Neuronal stem cell (in vitro differentiated cells): ENCODE measurements at regions not wholly inside any gene's neighbourhood (a gene's known extent, or its start where the extent isn't known, plus 50 kb on each side); places are given as distances from the start of the nearest gene placed in this dataset.

Source experiments
- DNase-seq: peaks from one replicate; pipeline ENCODE4 v3.0.0-alpha.2; 2013; ENCODE audit warnings: low spot score
- H2AFZ ChIP-seq: one replicate; pipeline ENCODE4 v1.6.1; 2013; ENCODE audit warnings: mild to moderate bottlenecking, low read length, inconsistent platforms
- H2AK5ac ChIP-seq: 2 replicates; pipeline ENCODE4 v1.6.1; 2013; ENCODE audit warnings: low read depth, mild to moderate bottlenecking, inconsistent platforms, low read length, moderate library complexity, mixed read lengths
- H2BK120ac ChIP-seq: 2 replicates; pipeline ENCODE4 v1.6.1; 2013; ENCODE audit warnings: low read depth, mild to moderate bottlenecking, inconsistent platforms, low read length, moderate library complexity, mixed read lengths
- H2BK12ac ChIP-seq: one replicate; pipeline ENCODE4 v1.6.1; 2013; ENCODE audit warnings: low read length, inconsistent platforms
- H2BK15ac ChIP-seq: 2 replicates; pipeline ENCODE4 v1.6.1; 2013; ENCODE audit warnings: mild to moderate bottlenecking, low read length, inconsistent platforms, mixed read lengths
- H2BK5ac ChIP-seq: one replicate; pipeline ENCODE4 v1.6.1; 2013; ENCODE audit warnings: inconsistent platforms, mild to moderate bottlenecking, low read length, moderate library complexity
- H3K14ac ChIP-seq: one replicate; pipeline ENCODE4 v1.6.1; 2013; ENCODE audit warnings: low read length, inconsistent platforms
- H3K18ac ChIP-seq: 2 replicates; pipeline ENCODE4 v1.6.1; 2013; ENCODE audit warnings: low read length, inconsistent platforms
- H3K23ac ChIP-seq: 2 replicates; pipeline ENCODE4 v1.6.1; 2013; ENCODE audit warnings: low read depth, mild to moderate bottlenecking, mixed read lengths, low read length, inconsistent platforms; ENCODE audit not compliant: poor library complexity
- H3K27ac ChIP-seq: replicated peaks from 3 replicates; pipeline ENCODE4 v1.5.1; 2013; ENCODE audit warnings: low read length, inconsistent platforms
- H3K27me3 ChIP-seq, 3 experiments: 2 replicates each; pipeline ENCODE4 v1.6.1; 2013; ENCODE audit warnings: low read length in 3 of 3, mild to moderate bottlenecking in 2 of 3, inconsistent platforms in 1 of 3, low read depth in 1 of 3, mixed read lengths in 1 of 3, moderate library complexity in 1 of 3; ENCODE audit not compliant: control insufficient read depth in 3 of 3, insufficient read depth in 3 of 3
- H3K36me3 ChIP-seq, 2 donors: replicated peaks in 1 of 2; 2 replicates each; pipeline ENCODE4 v1.6.1; 2013; ENCODE audit warnings: low read length in 2 of 2; ENCODE audit not compliant: control insufficient read depth in 2 of 2, insufficient read depth in 2 of 2
- H3K4ac ChIP-seq: 2 replicates; pipeline ENCODE4 v1.6.1; 2013; ENCODE audit warnings: inconsistent platforms, mild to moderate bottlenecking, low read length, moderate library complexity
- H3K4me1 ChIP-seq, 2 donors: 1 replicate in 1 of 2; 2 replicates in 1 of 2; pipeline ENCODE4 v1.6.1; 2013; ENCODE audit warnings: low read length in 2 of 2, low read depth in 1 of 2; ENCODE audit not compliant: control insufficient read depth in 2 of 2, insufficient read depth in 1 of 2
- H3K4me2 ChIP-seq: one replicate; pipeline ENCODE4 v1.6.1; 2013; ENCODE audit warnings: mild to moderate bottlenecking, low read length, inconsistent platforms; ENCODE audit not compliant: insufficient read depth, poor library complexity, severe bottlenecking
- H3K4me3 ChIP-seq, 2 donors: 2 replicates each; pipeline ENCODE4 v1.5.1; 2013; ENCODE audit warnings: low read length in 2 of 2, mild to moderate bottlenecking in 2 of 2, inconsistent platforms in 1 of 2, moderate library complexity in 1 of 2
- H3K79me1 ChIP-seq: one replicate; pipeline ENCODE4 v1.6.1; 2013; ENCODE audit warnings: low read depth, mild to moderate bottlenecking, inconsistent platforms, low read length, moderate library complexity
- H3K9ac ChIP-seq: one replicate; pipeline ENCODE4 v1.6.1; 2013; ENCODE audit warnings: mild to moderate bottlenecking, low read depth, low read length, inconsistent platforms; ENCODE audit not compliant: poor library complexity
- H3K9me3 ChIP-seq, 2 donors: replicated peaks in 1 of 2; 2 replicates each; pipeline versions ENCODE3 to v1.6.1; 2013; ENCODE audit warnings: low read length in 2 of 2, mild to moderate bottlenecking in 2 of 2, inconsistent platforms in 1 of 2, low read depth in 1 of 2, mixed read lengths in 1 of 2, moderate library complexity in 1 of 2; ENCODE audit not compliant: control insufficient read depth in 2 of 2, insufficient read depth in 1 of 2
- H4K8ac ChIP-seq: one replicate; pipeline ENCODE4 v1.6.1; 2013; ENCODE audit warnings: low read depth, mild to moderate bottlenecking, inconsistent platforms, low read length, moderate library complexity
- H4K91ac ChIP-seq: one replicate; pipeline ENCODE4 v1.6.1; 2013; ENCODE audit warnings: low read length, low read depth, mild to moderate bottlenecking, inconsistent platforms; ENCODE audit not compliant: poor library complexity
- WGBS, 2 donors: extraction: QIAGEN DNeasy Blood & Tissue Kit; methylation state at CpG; one replicate each; pipeline ENCODE4 v1.1.7; 2013; ENCODE audit warnings: missing lambda C conversion rate in 2 of 2, mixed read lengths in 1 of 2; ENCODE audit not compliant: insufficient read length in 2 of 2, insufficient replicate concordance in 1 of 2; ENCODE audit errors: extremely low coverage in 2 of 2; 5-methylcytosine and 5-hydroxymethylcytosine counted together

GRCh38 chr1:209335178-209335577 is 248.3 kb upstream of the CAMK1G start:
- no peak overlapping the region for H2AK5ac ChIP-seq
- no peaks in the 10 kb centered on the region for H3K4me1 ChIP-seq
- H3K9ac ChIP-seq, result no peak overlapping the region
- H3K36me3 ChIP-seq, result no peaks in the 10 kb centered on the region
- no peaks in the 10 kb centered on the region for H3K9me3 ChIP-seq
- no CpG with 5 or more reads among the region's 2 CpGs for WGBS, 2 donors
- H3K18ac ChIP-seq, result no peak overlapping the region
- no peak overlapping the region for H4K91ac ChIP-seq
- no peaks in the 10 kb centered on the region for H3K79me1 ChIP-seq
- no peak overlapping the region for H3K23ac ChIP-seq
- H3K27ac ChIP-seq, result no peak overlapping the region
- no peak overlapping the region for H2BK5ac ChIP-seq
- no peak overlapping the region for H3K4me2 ChIP-seq
- H3K4ac ChIP-seq, result no peak overlapping the region
- no peak overlapping the region for H3K4me3 ChIP-seq
- H2BK120ac ChIP-seq, result no peak overlapping the region
- H4K8ac ChIP-seq, result no peak overlapping the region
- no peak overlapping the region for H2BK15ac ChIP-seq
- DNase-seq, result peak; percentile 24
- H3K27me3 ChIP-seq, result no peaks in the 10 kb centered on the region
- no peak overlapping the region for H2AFZ ChIP-seq
- no peak overlapping the region for H2BK12ac ChIP-seq
- H3K14ac ChIP-seq, result no peak overlapping the region

- Histone ChIP-seq H3K14ac (no peak overlapping the region), H3K4me1 (no peaks in the 10 kb centered on the region), H3K79me1 (no peaks in the 10 kb centered on the region), H2AFZ (no peak overlapping the region), H3K9ac (no peak overlapping the region), H3K27ac (no peak overlapping the region), H2BK15ac (no peak overlapping the region), H3K9me3 (no peaks in the 10 kb centered on the region), H2BK5ac (no peak overlapping the region), H4K8ac (no peak overlapping the region), H3K4me2 (no peak overlapping the region), H4K91ac (no peak overlapping the region), H2BK120ac (no peak overlapping the region), H3K27me3 (no peaks in the 10 kb centered on the region), H3K18ac (no peak overlapping the region), H2BK12ac (no peak overlapping the region), H2AK5ac (no peak overlapping the region), H3K4me3 (no peak overlapping the region), H3K36me3 (no peaks in the 10 kb centered on the region), H3K4ac (no peak overlapping the region), H3K23ac (no peak overlapping the region)
- WGBS, 2 donors, result no CpG with 5 or more reads among the region's 4 CpGs
- DNase-seq, result no peak
These were observed 242.4 kb upstream of the CAMK1G start for GRCh38 chr1:209341146-209341545.

DNA sequence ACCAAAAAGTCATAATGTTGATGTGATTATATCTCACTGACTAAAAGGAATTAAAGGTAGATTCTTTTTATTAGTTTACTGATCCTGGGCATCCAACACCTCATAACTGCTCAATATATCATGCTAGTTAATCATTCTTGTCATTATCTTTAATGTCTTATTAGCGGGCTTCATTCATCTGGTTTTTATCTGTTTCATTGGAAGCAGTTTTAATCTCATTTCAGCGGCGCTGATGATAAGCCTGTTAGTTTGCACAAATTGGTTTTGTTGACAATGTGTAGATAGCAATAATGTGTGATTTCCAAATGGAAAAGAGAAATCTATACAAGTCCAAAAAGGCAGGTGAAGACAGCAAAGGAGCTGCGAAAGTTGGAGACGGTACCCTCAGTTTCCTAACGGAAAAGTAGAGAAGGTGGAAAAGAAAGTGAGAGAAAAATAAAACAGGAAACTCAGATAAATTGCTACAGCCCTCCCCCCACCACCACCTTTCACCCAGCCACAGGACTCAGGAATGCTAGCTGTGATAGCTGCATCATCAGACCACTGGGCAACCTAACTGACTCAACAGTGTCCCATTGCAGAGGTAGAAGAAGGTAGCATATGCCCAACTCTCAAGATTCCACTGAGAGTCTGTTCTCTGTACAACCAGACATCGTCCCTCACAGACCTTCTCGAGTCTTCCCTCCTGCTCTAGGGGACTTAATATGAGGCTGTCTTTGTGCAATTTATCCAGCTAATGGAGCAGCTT is 241.7 kb upstream of the CAMK1G start:
- H2BK5ac ChIP-seq, result no peak overlapping the region
- H3K4ac ChIP-seq, result no peak overlapping the region
- no peak overlapping the region for H2AFZ ChIP-seq
- H3K36me3 ChIP-seq, result no peaks in the 10 kb centered on the region
- DNase-seq, result no peak
- no peak overlapping the region for H4K8ac ChIP-seq
- H2BK120ac ChIP-seq, result no peak overlapping the region
- H3K4me1 ChIP-seq, result no peaks in the 10 kb centered on the region
- no peak overlapping the region for H2BK15ac ChIP-seq
- H3K23ac ChIP-seq, result no peak overlapping the region
- H3K9me3 ChIP-seq, result no peaks in the 10 kb centered on the region
- H3K4me2 ChIP-seq, result no peak overlapping the region
- no peak overlapping the region for H4K91ac ChIP-seq
- H3K18ac ChIP-seq, result no peak overlapping the region
- no peak overlapping the region for H3K27ac ChIP-seq
- H2BK12ac ChIP-seq, result no peak overlapping the region
- WGBS, 2 donors, result no CpG with 5 or more reads among the region's 8 CpGs
- H2AK5ac ChIP-seq, result no peak overlapping the region
- H3K79me1 ChIP-seq, result no peaks in the 10 kb centered on the region
- H3K9ac ChIP-seq, result no peak overlapping the region
- no peak overlapping the region for H3K14ac ChIP-seq
- no peak overlapping the region for H3K4me3 ChIP-seq
- H3K27me3 ChIP-seq, result no peaks in the 10 kb centered on the region

DNA sequence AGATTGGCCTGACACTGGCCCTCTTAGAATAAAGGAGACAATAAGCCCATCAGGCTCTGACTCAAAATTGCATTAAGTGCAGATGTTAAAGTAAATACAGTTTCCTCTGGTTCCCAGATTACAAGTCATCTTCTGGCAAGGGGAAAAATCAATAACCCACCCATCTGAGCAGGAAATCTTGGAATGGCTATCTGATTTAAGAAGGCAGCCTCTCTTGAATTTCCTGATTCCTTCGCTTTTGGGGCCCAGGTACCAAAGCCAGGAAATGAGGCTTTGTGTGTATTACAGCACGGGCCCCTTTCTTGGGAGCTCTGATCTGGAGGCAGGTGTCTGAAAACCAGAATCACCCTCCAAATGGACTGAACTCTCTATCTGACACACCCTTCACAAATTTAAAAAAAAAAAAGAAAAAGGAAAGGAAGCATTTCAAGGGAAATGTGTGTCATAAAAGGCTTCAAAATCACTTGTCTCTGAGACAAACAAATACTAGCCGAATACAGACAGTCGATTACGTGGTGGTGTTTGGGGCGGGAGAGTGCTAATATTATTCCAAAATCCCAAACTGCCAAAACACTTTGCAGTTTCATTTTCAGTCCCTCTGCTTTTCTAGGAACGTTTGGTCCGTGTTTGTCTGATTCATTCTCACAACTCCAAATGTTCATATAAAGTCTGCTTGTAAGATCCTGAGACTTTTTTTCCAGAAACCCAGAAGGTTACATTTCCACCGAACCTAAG is 240.9 kb upstream of the CAMK1G start:
- Histone ChIP-seq H2BK12ac (no peak overlapping the region), H4K8ac (no peak overlapping the region), H3K27ac (no peak overlapping the region), H3K27me3 (no peaks in the 10 kb centered on the region), H3K18ac (no peak overlapping the region), H3K79me1 (no peaks in the 10 kb centered on the region), H2BK5ac (no peak overlapping the region), H3K4me1 (no peaks in the 10 kb centered on the region), H2AK5ac (no peak overlapping the region), H2BK15ac (no peak overlapping the region), H3K9ac (no peak overlapping the region), H3K4ac (no peak overlapping the region), H4K91ac (no peak overlapping the region), H3K14ac (no peak overlapping the region), H3K23ac (no peak overlapping the region), H3K4me2 (no peak overlapping the region), H2BK120ac (no peak overlapping the region), H3K9me3 (no peaks in the 10 kb centered on the region), H3K36me3 (no peaks in the 10 kb centered on the region), H2AFZ (no peak overlapping the region), H3K4me3 (no peak overlapping the region)
- no peak for DNase-seq
- no CpG with 5 or more reads among the region's 9 CpGs for WGBS, 2 donors
